Fibroblast of pulmonary artery (primary cell): ENCODE measurements at regions not wholly inside any gene's neighbourhood (a gene's known extent, or its start where the extent isn't known, plus 50 kb on each side); places are given as distances from the start of the nearest gene placed in this dataset.

Experiments used
- DNase-seq: peaks from one replicate; pipeline ENCODE4 v3.0.0-alpha.2; 2010; ENCODE audit warnings: low read depth
- H3K4me3 ChIP-seq: replicated peaks from 2 replicates; pipeline ENCODE4 v1.5.1; 2011; ENCODE audit warnings: low read depth, mild to moderate bottlenecking, control low read depth, low read length, moderate library complexity
- CTCF ChIP-seq: IDR thresholded peaks from 2 replicates; pipeline ENCODE4 v1.5.1; 2011; ENCODE audit warnings: mild to moderate bottlenecking, control low read depth, low read length, inconsistent platforms; ENCODE audit errors: missing control alignments

GRCh38 chr16:35552763-35553162, 2093.4 kb downstream of the TP53TG3F start:
- H3K4me3 ChIP-seq = no peak overlapping the region
- no peak for DNase-seq
- no peak for TF ChIP-seq CTCF

DNA sequence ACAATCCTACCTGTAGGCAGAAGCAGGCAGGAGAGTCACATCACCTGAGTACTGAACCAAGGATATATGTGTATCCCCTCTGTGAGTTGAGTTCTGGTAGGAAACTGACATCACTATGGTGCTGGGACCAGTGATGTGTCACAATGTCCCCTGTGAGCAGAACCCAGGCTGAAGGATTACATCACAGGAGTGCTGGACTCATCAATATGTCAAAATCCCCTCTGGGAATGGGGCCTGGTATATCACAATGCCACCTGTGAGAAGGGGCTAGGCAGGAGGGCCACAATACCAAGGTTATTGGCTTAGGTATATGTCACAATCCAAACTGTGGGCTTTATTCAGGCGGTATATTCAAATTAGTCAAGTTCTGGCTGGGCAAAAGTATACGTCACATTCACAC, 2098.3 kb downstream of the TP53TG3F start:
- DNase-seq = no peak
- H3K4me3 ChIP-seq = no peak overlapping the region
- TF ChIP-seq CTCF = no peak

DNA sequence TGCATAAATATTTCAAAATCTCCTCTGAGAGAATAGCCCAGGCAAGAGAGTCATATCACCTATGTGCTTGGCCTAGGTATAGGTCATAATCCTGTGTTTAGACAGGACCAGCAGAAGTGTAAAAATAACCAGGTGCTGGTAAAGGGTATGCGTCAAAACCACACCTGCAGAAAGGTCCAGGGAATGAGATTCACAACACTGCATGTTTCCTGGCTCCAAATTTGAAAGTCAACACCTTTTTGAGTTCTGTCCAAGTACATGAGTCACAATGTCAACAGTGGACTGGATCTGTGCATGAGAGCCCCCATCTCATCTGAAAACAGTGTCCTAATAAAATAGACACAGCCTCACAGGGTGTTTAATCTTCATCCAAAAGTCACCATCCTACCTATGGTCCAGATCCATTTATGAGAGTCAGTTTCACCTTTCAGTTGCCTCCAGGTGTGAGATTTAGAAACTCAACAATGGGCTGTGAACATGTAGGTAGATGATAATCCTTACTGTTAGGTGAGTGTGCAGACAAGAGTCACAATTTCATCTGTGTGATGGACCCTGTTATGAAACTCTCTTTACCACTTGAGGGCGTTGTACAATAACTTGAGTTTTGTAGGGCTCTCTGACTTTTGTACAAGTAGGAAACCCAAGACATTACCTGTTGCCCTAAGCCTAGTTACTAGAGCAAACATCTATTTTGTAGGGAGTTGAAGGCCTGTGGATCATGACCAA, 2100.7 kb downstream of the TP53TG3F start:
- no peak overlapping the region for H3K4me3 ChIP-seq
- no peak for DNase-seq
- no peak for TF ChIP-seq CTCF

- no peak for DNase-seq
- H3K4me3 ChIP-seq = no peak overlapping the region
Measured at GRCh38 chr16:35560637-35560984, 2101.2 kb downstream of the TP53TG3F start.

DNA sequence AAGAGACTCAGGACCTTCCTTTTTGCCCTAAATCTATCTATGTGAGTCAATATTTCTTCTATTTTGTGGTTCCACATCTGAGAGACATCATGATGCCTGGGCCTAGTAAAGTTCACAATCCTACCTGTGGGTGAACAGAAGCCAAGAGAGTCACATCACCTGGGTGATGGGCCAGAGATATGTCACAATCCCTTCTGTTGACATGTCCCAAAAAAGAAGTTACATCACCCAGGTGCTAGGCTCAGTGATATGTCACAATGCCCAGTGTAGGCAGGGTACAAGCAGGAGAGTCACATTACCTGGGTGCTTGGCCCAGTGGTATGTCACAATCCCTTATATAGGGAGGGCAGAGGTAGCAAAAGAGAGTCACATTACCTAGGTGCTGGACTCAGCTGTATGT, 2101.9 kb downstream of the TP53TG3F start:
- H3K4me3 ChIP-seq = no peak overlapping the region

More at GRCh38 chr16:35560637-35560984, 2101.2 kb downstream of the TP53TG3F start:
- TF ChIP-seq CTCF = no peak

GRCh38 chr16:35562471-35562870, 2103.1 kb downstream of the TP53TG3F start:
- no peak for DNase-seq
- TF ChIP-seq CTCF = no peak
- H3K4me3 ChIP-seq = no peak overlapping the region

More for the DNA sequence above, 2101.9 kb downstream of the TP53TG3F start:
- no peak for TF ChIP-seq CTCF
- no peak for DNase-seq

GRCh38 chr16:35562919-35563318, 2103.5 kb downstream of the TP53TG3F start:
- H3K4me3 ChIP-seq = no peak overlapping the region
- no peak for DNase-seq
- TF ChIP-seq CTCF = no peak
